IMR-90 (cell line): ENCODE measurements at regions not wholly inside any gene's neighbourhood (a gene's known extent, or its start where the extent isn't known, plus 50 kb on each side); places are given as distances from the start of the nearest gene placed in this dataset.

Source experiments
- ATAC-seq: fragments of 200-7000 bp; cut with Tn5 transposase; 2 replicates; pipeline ENCODE4 v1.9.1; 2020; ENCODE audit warnings: low read depth, mild to moderate bottlenecking, moderate library complexity
- BruUV-seq: library from RNA; stranded (reverse); fragments of 400-500 nt; replicated peaks from 2 replicates; lab custom pipeline; 2021; lab: Mats Ljungman, UMichigan
- CTCF ChIA-PET: fragments of 300-600 bp; formaldehyde crosslinking; extraction: SDS; loops from one replicate; lab custom pipeline; 2021; ENCODE audit warnings: antibody characterized with exemption; lab: Yijun Ruan, JAX
- POLR2A ChIA-PET: fragments of 300-600 bp; sonication (Branson Sonifier 250); formaldehyde crosslinking; loops from one replicate; lab custom pipeline; 2022; ENCODE audit warnings: antibody characterized with exemption; ENCODE audit not compliant: unreplicated experiment; lab: Charles Lee
- DNase-seq: peaks from one replicate; pipeline ENCODE4 v3.0.0; 2013
- H2AFZ ChIP-seq: replicated peaks from 2 replicates; pipeline ENCODE3; 2013; ENCODE audit warnings: low read length, mild to moderate bottlenecking; ENCODE audit not compliant: poor library complexity
- H2AK5ac ChIP-seq: 2 replicates; pipeline ENCODE4 v1.6.1; 2013; ENCODE audit warnings: low read depth, low read length, inconsistent platforms
- H2AK9ac ChIP-seq: replicated peaks from 2 replicates; pipeline ENCODE3; 2013; ENCODE audit warnings: mild to moderate bottlenecking, low read depth, low read length, moderate library complexity; ENCODE audit not compliant: poor library complexity
- H2BK120ac ChIP-seq: 2 replicates; pipeline ENCODE4 v1.6.1; 2013; ENCODE audit warnings: low read depth, low read length, inconsistent platforms
- H2BK15ac ChIP-seq: 3 replicates; pipeline ENCODE4 v1.6.1; 2013; ENCODE audit warnings: low read depth, low read length, inconsistent platforms
- H2BK20ac ChIP-seq: 2 replicates; pipeline ENCODE4 v1.6.1; 2013; ENCODE audit warnings: low read depth, mild to moderate bottlenecking, inconsistent platforms, low read length, moderate library complexity
- H2BK5ac ChIP-seq: 2 replicates; pipeline ENCODE4 v1.6.1; 2013; ENCODE audit warnings: mild to moderate bottlenecking, low read depth, low read length, inconsistent platforms; ENCODE audit not compliant: poor library complexity, severe bottlenecking
- H3K14ac ChIP-seq: replicated peaks from 2 replicates; pipeline ENCODE4 v1.6.1; 2013; ENCODE audit warnings: low read depth, low read length, inconsistent platforms
- H3K18ac ChIP-seq: 2 replicates; pipeline ENCODE4 v1.6.1; 2013; ENCODE audit warnings: low read depth, low read length, control low read depth
- H3K23ac ChIP-seq: 2 replicates; pipeline ENCODE4 v1.6.1; 2013; ENCODE audit warnings: low read depth, low read length, inconsistent platforms
- H3K27ac ChIP-seq: 2 replicates; pipeline ENCODE4 v1.5.1; 2013; ENCODE audit warnings: mild to moderate bottlenecking, control low read depth, low read length; ENCODE audit not compliant: insufficient read depth
- H3K27me3 ChIP-seq: 2 replicates; pipeline ENCODE4 v1.6.1; 2013; ENCODE audit warnings: low read length; ENCODE audit not compliant: control insufficient read depth, insufficient read depth
- H3K36me3 ChIP-seq: 2 replicates; pipeline ENCODE4 v1.6.1; 2013; ENCODE audit warnings: low read length, mixed read lengths; ENCODE audit not compliant: control insufficient read depth, insufficient read depth
- H3K4ac ChIP-seq: 2 replicates; pipeline ENCODE4 v1.6.1; 2013; ENCODE audit warnings: low read depth, low read length, inconsistent platforms
- H3K4me1 ChIP-seq: 2 replicates; pipeline ENCODE4 v1.6.1; 2013; ENCODE audit warnings: low read length, mixed read lengths; ENCODE audit not compliant: control insufficient read depth, insufficient read depth
- H3K4me2 ChIP-seq: 2 replicates; pipeline ENCODE4 v1.6.1; 2013; ENCODE audit warnings: low read depth, mild to moderate bottlenecking, control low read depth, low read length, moderate library complexity
- H3K4me3 ChIP-seq: 2 replicates; pipeline ENCODE4 v1.5.1; 2013; ENCODE audit warnings: low read depth, mild to moderate bottlenecking, control low read depth, low read length, moderate library complexity; ENCODE audit not compliant: insufficient read depth
- H3K56ac ChIP-seq: 2 replicates; pipeline ENCODE4 v1.6.1; 2013; ENCODE audit warnings: low read length, inconsistent platforms; ENCODE audit not compliant: insufficient read depth; ENCODE audit errors: extremely low read depth
- H3K79me1 ChIP-seq, 2 experiments: 2 replicates each; pipeline ENCODE4 v1.6.1; 2013; ENCODE audit warnings: low read length in 2 of 2, inconsistent platforms in 1 of 2, low read depth in 1 of 2
- H3K9ac ChIP-seq: 2 replicates; pipeline ENCODE4 v1.6.1; 2013; ENCODE audit warnings: low read depth, low read length, control low read depth
- H3K9me1 ChIP-seq: 2 replicates; pipeline ENCODE4 v1.6.1; 2013; ENCODE audit warnings: low read length, inconsistent platforms; ENCODE audit not compliant: insufficient read depth
- H3K9me3 ChIP-seq: 2 replicates; pipeline ENCODE4 v1.6.1; 2013; ENCODE audit warnings: low read length; ENCODE audit not compliant: control insufficient read depth, insufficient read depth
- H4K20me1 ChIP-seq: 2 replicates; pipeline ENCODE4 v1.6.1; 2013; ENCODE audit warnings: low read length, inconsistent platforms; ENCODE audit not compliant: insufficient read depth
- H4K5ac ChIP-seq: 2 replicates; pipeline ENCODE4 v1.6.1; 2013; ENCODE audit warnings: mild to moderate bottlenecking, low read depth, low read length, control low read depth
- H4K8ac ChIP-seq, 2 experiments: 2 replicates each; pipeline ENCODE4 v1.6.1; 2013; ENCODE audit warnings: low read depth in 2 of 2, low read length in 2 of 2, control low read depth in 1 of 2, inconsistent platforms in 1 of 2
- H4K91ac ChIP-seq: 2 replicates; pipeline ENCODE4 v1.6.1; 2013; ENCODE audit warnings: low read depth, low read length, inconsistent platforms; ENCODE audit not compliant: insufficient read depth
- BHLHE40 ChIP-seq: fragments of 150-350 bp; IDR thresholded peaks from 2 replicates; pipeline ENCODE4 v1.6.1; 2016; ENCODE audit warnings: mild to moderate bottlenecking, low read depth, low read length
- CHD1 ChIP-seq: IDR thresholded peaks from 2 replicates; pipeline ENCODE4 v1.6.1; 2012; ENCODE audit warnings: low read depth, low read length, improper control_type of control experiment
- FOS ChIP-seq: fragments of 150-350 bp; IDR thresholded peaks from 2 replicates; pipeline ENCODE4 v1.6.1; 2016; ENCODE audit warnings: low read depth, low read length
- MAZ ChIP-seq: IDR thresholded peaks from 2 replicates; pipeline ENCODE4 v1.6.1; 2012; ENCODE audit warnings: low read depth, mild to moderate bottlenecking, low read length, improper control_type of control experiment, moderate library complexity, borderline replicate concordance
- SMC3 ChIP-seq: fragments of 150-350 bp; IDR thresholded peaks from 2 replicates; pipeline ENCODE4 v1.6.1; 2016; ENCODE audit warnings: low read depth, mild to moderate bottlenecking, antibody characterized with exemption, low read length, moderate library complexity
- WGBS, 2 experiments: methylation state at CpG; one replicate each; pipeline versions ENCODE4 v1.1.5 to v1.1.7; 2013; ENCODE audit warnings: missing lambda C conversion rate in 2 of 2; ENCODE audit not compliant: insufficient read length in 1 of 2; ENCODE audit errors: extremely low coverage in 2 of 2; 5-methylcytosine and 5-hydroxymethylcytosine counted together
- dilution Hi-C: fragments of 300-500 bp; cut with HindIII; formaldehyde crosslinking; loops from one replicate; pipeline ENCODE4 v1.14.3; 2018; ENCODE audit warnings: low sequenced_read_pairs; ENCODE audit not compliant: unreplicated experiment
- in situ Hi-C: fragments of 300-500 bp; cut with MboI; formaldehyde crosslinking; loops from 3 replicates; pipeline ENCODE4 v1.14.3; 2019; ENCODE audit warnings: low sequenced_read_pairs, inconsistent platforms, mixed read lengths
- intact Hi-C: fragments of 100-400 bp; cut with micrococcal nuclease; formaldehyde crosslinking; loops from 2 replicates; pipeline ENCODE4 v1.10.0; 2022
- TF ChIP-seq, protein P1 (sequence below): fragments of 150-350 bp; IDR thresholded peaks from 2 replicates; pipeline ENCODE4 v1.6.1; 2016; ENCODE audit warnings: low read depth, mild to moderate bottlenecking, low read length, moderate library complexity, borderline replicate concordance

GRCh38 chr12:66736931-66737330, 58.1 kb upstream of the GRIP1 start:
- H3K4me2 ChIP-seq = no peak overlapping the region
- TF ChIP-seq, protein P1, sequence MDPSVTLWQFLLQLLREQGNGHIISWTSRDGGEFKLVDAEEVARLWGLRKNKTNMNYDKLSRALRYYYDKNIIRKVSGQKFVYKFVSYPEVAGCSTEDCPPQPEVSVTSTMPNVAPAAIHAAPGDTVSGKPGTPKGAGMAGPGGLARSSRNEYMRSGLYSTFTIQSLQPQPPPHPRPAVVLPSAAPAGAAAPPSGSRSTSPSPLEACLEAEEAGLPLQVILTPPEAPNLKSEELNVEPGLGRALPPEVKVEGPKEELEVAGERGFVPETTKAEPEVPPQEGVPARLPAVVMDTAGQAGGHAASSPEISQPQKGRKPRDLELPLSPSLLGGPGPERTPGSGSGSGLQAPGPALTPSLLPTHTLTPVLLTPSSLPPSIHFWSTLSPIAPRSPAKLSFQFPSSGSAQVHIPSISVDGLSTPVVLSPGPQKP = no peak
- no peak for TF ChIP-seq FOS
- TF ChIP-seq SMC3 = no peak
- no peak for TF ChIP-seq CHD1
- TF ChIP-seq MAZ = no peak
- no peak for TF ChIP-seq BHLHE40
- H4K91ac ChIP-seq = no peak overlapping the region
- H3K4ac ChIP-seq = no peak overlapping the region
- no peaks in the 10 kb centered on the region for H3K4me1 ChIP-seq
- H3K9me1 ChIP-seq = no peaks in the 10 kb centered on the region
- H3K4me3 ChIP-seq = no peak overlapping the region
- H4K20me1 ChIP-seq = no peaks in the 10 kb centered on the region
- intact Hi-C loops (no loop called here), in situ Hi-C loops (no loop called here), dilution Hi-C loops (no loop called here)
- ChIA-PET POLR2A (no interaction called here), CTCF (no interaction called here)
- no peak overlapping the region for H2BK20ac ChIP-seq
- no peaks in the 10 kb centered on the region for H3K36me3 ChIP-seq
- BruUV-seq = no TSS peak
- H3K18ac ChIP-seq = no peak overlapping the region
- H3K27ac ChIP-seq = no peak overlapping the region
- H3K27me3 ChIP-seq = no peaks in the 10 kb centered on the region
- ATAC-seq (no peak), DNase-seq (no peak)
- H2AK5ac ChIP-seq = no peak overlapping the region
- no peak overlapping the region for H3K23ac ChIP-seq
- H3K14ac ChIP-seq = no peak overlapping the region
- no peak overlapping the region for H2AFZ ChIP-seq
- no CpG with 5 or more reads among the region's 4 CpGs for WGBS, 2 experiments
- no peak overlapping the region for H2BK5ac ChIP-seq
- no peak overlapping the region for H2AK9ac ChIP-seq
- H3K9ac ChIP-seq = no peak overlapping the region
- H3K9me3 ChIP-seq = no peaks in the 10 kb centered on the region
- H3K56ac ChIP-seq = no peak overlapping the region
- H2BK15ac ChIP-seq = no peak overlapping the region
- H4K8ac ChIP-seq = no peak overlapping the region
- H2BK120ac ChIP-seq = no peak overlapping the region
- no peak overlapping the region for H4K5ac ChIP-seq
- no peaks in the 10 kb centered on the region for H3K79me1 ChIP-seq
